GM21367 (cell line): ENCODE measurements at regions not wholly inside any gene's neighbourhood (a gene's known extent, or its start where the extent isn't known, plus 50 kb on each side); places are given as distances from the start of the nearest gene placed in this dataset.
"Not testable (repeated sequence)": the region's sequence is repeated elsewhere in the genome, so short reads cannot be mapped to it uniquely, and the experiment has no call there.

Experiments used
- ATAC-seq: cut with Tn5 transposase; IDR thresholded peaks from one replicate; pipeline ENCODE4 v1.9.1; 2021; ENCODE audit not compliant: unreplicated experiment

DNA sequence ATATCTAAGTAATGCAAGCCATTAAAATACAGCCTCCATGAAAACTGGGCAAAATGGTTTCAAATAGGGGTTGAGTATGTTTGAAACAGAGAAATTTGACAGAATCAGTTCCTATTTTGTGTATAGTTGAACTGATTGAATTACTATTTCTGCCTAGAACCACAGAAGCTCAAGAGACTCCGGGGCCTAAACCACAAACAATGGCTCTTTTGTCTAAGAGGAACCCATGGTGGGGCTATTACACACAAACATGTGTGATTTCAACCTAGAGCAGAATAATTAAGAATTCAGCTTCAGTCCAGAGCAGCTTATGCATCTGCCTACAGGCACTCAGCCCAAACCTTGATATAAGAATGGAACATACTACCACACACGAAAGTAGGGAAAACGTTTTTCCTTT lies 171.2 kb upstream of the MPDZ start:
- ATAC-seq, result no peak

GRCh38 chr9:13448482-13448881 lies 169.0 kb upstream of the MPDZ start:
- ATAC-seq, result no peak

DNA sequence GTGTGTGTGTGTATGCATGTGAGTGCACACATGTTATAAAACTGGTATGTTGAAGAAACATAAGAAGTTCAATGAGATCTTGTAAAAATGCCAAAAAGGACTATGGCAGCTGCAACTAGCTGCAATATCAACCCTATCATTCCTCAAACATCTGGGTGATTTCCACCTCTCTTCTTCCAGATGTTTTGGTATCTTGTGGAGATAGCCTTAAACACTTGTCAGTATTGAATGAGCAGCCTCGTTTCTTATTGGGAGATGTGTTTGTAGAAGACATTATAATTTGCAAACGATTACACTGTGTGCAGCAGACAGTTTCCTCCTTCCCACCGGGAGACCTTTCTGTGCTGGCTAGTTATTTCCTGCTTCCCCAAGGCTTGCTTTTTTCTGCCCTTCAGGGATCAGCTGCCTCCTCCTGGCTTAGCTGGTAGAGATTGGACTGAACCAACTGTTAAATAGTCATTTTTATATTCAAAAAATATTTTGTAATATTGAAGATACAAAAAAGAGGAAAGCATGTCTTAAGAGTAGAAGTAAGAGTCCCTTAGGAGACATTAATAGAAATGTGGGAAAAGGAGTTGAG lies 168.4 kb upstream of the MPDZ start:
- no peak for ATAC-seq

DNA sequence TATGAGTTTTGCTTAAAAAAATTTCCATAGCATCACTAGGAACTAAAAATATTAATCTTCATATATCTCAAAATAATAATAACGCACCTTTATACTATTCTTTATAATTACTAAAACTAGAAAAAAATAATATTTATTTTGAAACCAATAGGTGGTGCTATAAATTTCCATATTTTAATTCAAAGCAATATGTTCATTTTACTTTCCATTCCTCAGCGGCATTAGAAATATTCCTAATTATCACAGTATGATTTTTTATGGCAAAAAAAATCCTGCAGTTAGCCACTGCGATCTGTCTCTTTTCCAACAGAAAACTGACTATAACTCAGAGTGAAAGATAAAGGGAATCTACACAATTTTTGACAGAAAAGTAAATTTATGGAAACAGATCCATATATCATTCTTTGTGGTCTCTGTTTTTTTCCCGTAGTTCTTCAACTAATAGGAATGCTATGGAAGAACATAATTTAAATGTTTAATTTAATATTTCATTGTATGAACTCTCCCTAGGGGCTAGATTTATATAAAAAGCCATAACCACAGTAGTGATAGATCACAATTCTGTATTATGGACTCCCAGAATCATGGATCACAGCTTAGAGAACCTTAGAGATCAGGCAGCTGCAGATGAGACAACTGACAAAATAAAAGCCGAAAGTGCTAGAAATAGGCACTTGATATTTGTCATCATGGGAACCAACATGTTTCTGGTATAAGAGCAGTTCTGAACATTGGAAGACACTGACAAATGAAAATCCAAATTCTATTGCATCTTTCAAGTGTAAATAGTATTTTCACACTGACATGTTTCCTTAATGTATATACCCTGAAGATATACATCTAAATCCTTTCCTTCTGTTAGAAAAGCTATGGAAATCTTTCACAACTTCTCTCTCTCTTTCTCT lies 167.7 kb upstream of the MPDZ start:
- no peak for ATAC-seq

GRCh38 chr9:13446286-13446937 lies 166.9 kb upstream of the MPDZ start:
- ATAC-seq, result no peak

- ATAC-seq, result no peak
Measured at GRCh38 chr9:13445103-13445500, 165.6 kb upstream of the MPDZ start.

DNA sequence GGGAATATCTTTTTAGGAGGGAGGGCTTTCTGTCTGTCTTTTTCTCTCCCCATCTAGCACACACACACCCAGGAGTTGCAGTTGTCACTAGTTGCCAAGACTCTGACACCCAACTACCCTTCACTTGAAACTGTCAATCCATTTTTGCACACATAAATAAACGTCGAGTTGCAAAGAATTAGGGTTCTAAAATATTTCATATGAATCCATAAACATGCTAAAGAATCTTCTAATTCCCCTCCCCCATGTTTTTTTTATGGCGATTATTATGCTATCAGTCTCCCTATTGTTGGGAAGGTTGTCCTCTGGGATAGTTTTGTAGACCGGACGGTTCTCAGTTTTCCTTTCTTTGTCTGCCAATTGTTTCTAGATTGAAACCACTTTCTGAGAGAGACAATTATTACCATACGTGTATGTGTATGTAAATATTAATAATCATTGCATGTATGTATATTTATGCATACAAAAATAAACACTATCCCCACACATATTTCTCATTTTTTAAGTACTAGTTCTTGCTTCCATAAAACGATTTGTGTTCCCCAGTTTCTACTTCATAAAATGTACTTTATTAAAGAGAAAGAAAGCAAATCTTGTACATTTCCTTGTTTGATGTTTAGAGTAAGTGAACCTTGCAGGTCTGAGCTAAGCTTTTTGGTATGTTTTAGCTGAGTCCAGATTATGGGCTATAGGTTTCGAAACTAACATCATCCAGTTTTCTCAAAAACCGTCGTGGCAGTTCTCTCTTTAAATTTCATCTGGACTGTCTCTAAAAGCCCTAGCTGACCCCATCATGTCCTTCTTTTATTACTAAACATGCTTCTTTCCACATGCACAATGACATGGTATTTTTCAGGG lies 165.0 kb upstream of the MPDZ start:
- no peak for ATAC-seq

DNA sequence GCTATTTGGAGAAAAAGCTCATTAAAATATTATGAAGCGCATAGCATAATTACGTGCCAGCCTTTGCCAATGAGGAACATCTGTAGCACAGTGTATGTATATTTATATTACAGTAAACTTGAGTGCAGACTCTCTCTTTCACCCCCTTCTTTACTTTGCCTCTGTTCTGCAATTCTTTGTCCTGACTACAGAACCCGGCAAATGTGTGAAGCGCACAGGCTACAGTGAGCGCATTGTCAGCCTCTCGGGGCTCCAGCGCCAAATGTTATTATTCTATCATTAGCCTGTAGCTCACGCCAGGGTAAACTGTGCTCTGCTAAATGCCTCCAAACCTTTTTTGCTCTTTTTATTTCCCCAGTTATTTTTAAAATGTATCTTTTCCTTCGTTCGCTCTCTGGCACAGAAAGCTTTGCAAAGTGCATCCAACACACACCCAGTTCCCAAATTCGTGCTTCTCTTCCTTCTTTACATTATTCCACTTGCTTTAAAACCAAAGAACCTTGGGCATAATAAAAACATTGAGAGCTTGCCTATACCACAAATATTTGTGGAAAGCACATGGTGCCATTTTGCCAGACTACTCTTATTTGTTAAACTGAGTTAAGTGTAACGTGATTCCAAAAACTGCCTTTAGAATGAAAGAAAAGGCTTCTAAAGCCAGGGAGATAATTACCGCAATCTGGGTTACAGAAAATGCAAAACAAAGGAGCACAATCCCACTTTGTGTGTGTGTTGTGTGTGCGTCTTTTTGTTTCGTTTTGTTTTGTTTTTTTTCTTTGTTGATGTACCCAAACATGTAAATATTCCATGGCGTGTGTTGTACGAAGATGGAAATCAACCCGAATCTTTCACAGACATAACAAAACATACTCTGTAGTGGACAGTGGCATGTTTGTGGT lies 164.1 kb upstream of the MPDZ start:
- no peak for ATAC-seq

GRCh38 chr9:13439685-13440476 lies 160.4 kb upstream of the MPDZ start:
- no peak for ATAC-seq

DNA sequence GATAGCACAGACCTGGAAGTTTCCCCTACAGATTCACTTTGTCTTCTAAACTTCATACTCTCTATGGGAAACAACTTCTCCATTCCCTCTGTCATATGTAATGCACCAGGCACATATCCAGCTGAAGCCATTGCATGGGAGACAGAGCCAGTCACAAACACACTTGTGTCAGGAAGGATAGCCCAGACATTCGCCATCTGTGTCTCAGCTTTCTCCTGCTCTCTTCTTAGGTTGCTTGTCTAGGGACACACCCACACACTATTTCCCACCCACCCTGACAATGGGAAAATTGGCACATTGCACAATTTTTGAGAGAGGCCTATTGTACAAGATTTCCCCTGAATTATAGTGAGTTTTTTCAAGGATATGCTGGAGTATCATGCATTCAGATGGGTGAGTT lies 158.4 kb upstream of the MPDZ start:
- no peak for ATAC-seq

DNA sequence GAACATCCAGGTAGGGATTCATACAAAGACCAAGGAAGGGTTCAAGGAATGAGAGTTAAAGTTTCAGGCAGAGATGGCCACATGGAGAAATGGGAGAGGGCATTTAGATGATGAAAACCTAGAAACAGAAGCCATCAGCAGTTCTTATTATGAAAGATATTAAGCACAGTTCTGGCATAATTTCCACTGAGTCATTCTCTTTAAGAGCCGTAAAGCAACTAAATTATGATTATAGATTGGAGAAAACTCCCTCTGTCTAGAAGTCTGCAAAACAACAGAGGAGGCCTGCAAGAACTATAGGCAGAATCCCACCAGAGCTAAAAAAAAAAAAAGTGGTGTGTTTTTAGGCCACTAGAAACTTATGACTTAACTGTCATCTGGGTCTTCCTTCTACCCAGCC lies 157.1 kb upstream of the MPDZ start:
- ATAC-seq, result no peak

DNA sequence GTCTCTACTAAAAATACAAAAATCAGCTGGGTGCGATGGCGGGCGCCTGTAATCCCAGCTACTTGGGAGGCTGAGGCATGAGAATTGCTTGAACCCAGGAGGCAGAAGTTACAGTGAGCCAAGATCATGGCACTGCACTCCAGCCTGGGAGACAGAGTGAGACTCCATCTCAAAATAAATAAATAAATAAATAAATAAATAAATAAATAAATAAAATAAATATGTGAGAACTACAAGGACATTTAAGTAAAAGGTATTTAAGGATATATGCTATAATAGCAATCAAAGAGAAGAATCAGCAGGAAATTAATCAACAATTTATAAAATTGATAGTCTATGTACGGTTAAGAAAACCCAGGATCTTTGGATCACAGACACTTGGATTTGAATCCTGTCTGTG lies 154.0 kb upstream of the MPDZ start:
- not testable (repeated sequence) for ATAC-seq

- ATAC-seq, result no peak
Measured at GRCh38 chr9:13432904-13433303, 153.4 kb upstream of the MPDZ start.

DNA sequence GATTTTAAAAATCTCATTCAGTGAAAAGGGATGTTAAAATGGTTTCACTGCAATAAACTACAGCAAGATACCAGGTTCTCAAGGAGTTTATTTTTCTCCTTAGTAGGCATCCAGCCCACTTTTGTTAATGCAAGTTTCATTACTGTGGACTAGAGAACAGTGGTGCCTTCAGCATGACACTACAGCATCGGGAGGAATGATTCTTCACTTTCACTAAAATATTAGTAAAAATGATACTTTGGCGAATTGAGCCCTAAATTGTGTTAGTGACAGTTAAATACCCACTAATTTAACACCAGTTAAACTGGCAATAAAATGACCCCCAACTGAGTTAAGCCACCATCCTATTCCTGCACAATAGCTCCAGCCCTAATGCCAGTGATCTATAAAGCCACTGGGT lies 152.2 kb upstream of the MPDZ start:
- ATAC-seq, result no peak

- no peak for ATAC-seq
Measured at GRCh38 chr9:13431222-13431536, 151.7 kb upstream of the MPDZ start.

GRCh38 chr9:13430368-13431221 lies 151.1 kb upstream of the MPDZ start:
- no peak for ATAC-seq

- ATAC-seq, result no peak
Measured at GRCh38 chr9:13429301-13430190, 150.1 kb upstream of the MPDZ start.

- ATAC-seq, result no peak
Measured at GRCh38 chr9:13428766-13429165, 149.3 kb upstream of the MPDZ start.
